Activated CD4-positive, alpha-beta T cell treated with anti-CD3 and anti-CD28 coated beads for 36 hours (primary cell): ENCODE measurements at regions not wholly inside any gene's neighbourhood (a gene's known extent, or its start where the extent isn't known, plus 50 kb on each side); places are given as distances from the start of the nearest gene placed in this dataset.
"Not testable (repeated sequence)": the region's sequence is repeated elsewhere in the genome, so short reads cannot be mapped to it uniquely, and the experiment has no call there.

Experiments
- ATAC-seq: fragments of 200-7000 bp; cut with Tn5 transposase; one replicate; pipeline ENCODE4 v1.10.0; 2021; ENCODE audit warnings: mild to moderate bottlenecking, moderate library complexity
- CTCF ChIA-PET: fragments of 350-600 bp; sonication (Branson Sonifier 250); formaldehyde crosslinking; loops from one replicate; lab custom pipeline; 2021; ENCODE audit warnings: antibody characterized with exemption; lab: Charles Lee
- POLR2A ChIA-PET: fragments of 350-600 bp; sonication (Branson Sonifier 250); formaldehyde crosslinking; loops from one replicate; lab custom pipeline; 2021; ENCODE audit warnings: antibody characterized with exemption, inconsistent platforms; lab: Charles Lee
- DNase-seq: peaks from one replicate; pipeline ENCODE4 v3.0.0-alpha.2; 2020
- H3K27ac Mint-ChIP-seq: one replicate; pipeline ENCODE4 v1.8.0; 2021; ENCODE audit warnings: mixed read lengths
- H3K27me3 Mint-ChIP-seq: one replicate; pipeline ENCODE4 v1.8.0; 2021; ENCODE audit warnings: mixed read lengths
- H3K36me3 Mint-ChIP-seq: one replicate; pipeline ENCODE4 v1.8.0; 2021; ENCODE audit warnings: low read depth, mixed read lengths
- H3K4me1 Mint-ChIP-seq: one replicate; pipeline ENCODE4 v1.8.0; 2021; ENCODE audit warnings: mixed read lengths
- H3K4me3 Mint-ChIP-seq: one replicate; pipeline ENCODE4 v1.8.0; 2021; ENCODE audit warnings: mild to moderate bottlenecking, moderate library complexity, mixed read lengths
- H3K9me3 Mint-ChIP-seq: one replicate; pipeline ENCODE4 v1.8.0; 2021; ENCODE audit warnings: low read depth, mixed read lengths
- intact Hi-C, 2 experiments: fragments of 100-400 bp; cut with DNase I in 1 of 2; cut with micrococcal nuclease in 1 of 2; formaldehyde crosslinking; loops; one replicate each; pipeline versions ENCODE4 v1.14.2 to v1.15.1; 2022 to 2024; cut with DNase I, micrococcal nuclease

DNA sequence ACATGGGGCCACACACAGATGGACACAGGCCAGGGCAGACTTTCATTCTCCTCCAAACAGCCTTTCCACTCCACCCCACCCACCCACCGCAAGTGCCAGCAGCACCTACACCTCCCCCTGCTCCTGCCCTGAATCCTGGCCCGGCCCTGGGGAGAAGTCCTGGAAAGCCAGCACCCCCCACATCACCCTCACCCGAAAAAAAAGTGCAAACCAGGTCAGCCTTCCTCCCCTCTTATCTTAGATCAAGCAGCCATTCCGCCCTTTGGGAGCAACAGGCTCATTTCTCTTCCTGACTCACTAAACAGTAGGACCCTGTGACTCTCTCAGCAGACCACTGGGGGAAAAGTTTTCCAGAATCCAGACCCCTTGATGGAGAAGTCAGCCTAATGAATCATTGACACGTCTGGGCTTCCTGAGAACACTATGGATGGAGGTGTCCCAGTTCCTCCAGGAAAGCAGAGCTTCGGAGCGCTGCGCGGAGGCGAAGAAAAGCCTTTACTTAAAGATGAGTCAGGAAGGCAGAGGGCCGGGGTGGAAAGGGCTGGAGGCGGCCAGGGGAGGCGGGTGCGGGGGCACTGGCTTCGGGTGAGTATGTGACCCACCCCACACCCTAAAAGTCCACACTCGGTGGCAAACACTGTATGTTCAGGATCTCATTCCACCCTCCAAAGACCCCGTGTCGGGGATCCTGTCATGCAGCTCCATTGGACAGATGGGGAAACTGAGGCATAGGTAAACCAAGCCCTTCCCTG, 588.7 kb downstream of the MATN1 start:
- Mint-ChIP-seq H3K36me3 (no peaks in the 10 kb centered on the region), H3K4me3 (no peak overlapping the region), H3K9me3 (no peaks in the 10 kb centered on the region), H3K27ac (no peak overlapping the region), H3K4me1 (no peaks in the 10 kb centered on the region), H3K27me3 (peaks cover 7% of the 10 kb centered on the region)
- ATAC-seq: no peak
- CTCF ChIA-PET: no interaction called here
- POLR2A ChIA-PET: no interaction called here
- no peak for DNase-seq
- intact Hi-C loops: no loop called here

DNA sequence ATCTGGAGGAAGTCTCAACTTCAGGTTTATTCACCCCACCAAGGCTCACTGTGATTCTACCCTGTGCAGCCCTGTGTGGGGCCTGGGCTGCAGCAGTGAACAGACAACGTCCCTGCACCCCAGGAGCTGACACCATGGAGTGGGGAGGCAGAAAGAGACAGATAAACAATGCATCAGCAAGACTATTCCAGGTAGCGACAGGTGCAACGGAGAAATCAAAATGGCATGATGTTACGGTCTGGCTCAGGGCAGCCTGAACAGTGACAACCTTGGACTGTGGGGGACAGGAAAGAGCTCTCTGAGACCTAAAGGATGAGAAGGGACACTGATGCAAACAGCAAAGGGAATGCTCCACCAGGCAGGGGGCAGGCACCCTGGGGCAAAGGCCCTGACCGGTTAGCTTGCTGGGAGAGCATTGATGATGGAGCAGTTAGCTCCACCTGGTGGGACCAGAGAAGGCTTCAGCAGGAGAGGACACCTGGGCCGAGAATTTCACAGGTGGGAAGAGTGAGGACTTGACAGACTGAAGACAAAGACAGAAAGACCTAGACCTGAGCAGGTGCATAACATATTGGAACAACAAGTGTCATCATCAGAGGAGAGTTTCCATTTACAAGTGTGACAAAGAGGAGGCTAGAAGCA, 589.9 kb downstream of the MATN1 start:
- H3K36me3 Mint-ChIP-seq: no peaks in the 10 kb centered on the region
- intact Hi-C loops: no loop called here
- no peak overlapping the region for H3K27ac Mint-ChIP-seq
- no peak overlapping the region for H3K4me3 Mint-ChIP-seq
- POLR2A ChIA-PET: no interaction called here
- H3K4me1 Mint-ChIP-seq: no peaks in the 10 kb centered on the region
- no peak for ATAC-seq
- CTCF ChIA-PET: no interaction called here
- H3K27me3 Mint-ChIP-seq: peaks cover 9% of the 10 kb centered on the region
- DNase-seq: no peak
- H3K9me3 Mint-ChIP-seq: no peaks in the 10 kb centered on the region

DNA sequence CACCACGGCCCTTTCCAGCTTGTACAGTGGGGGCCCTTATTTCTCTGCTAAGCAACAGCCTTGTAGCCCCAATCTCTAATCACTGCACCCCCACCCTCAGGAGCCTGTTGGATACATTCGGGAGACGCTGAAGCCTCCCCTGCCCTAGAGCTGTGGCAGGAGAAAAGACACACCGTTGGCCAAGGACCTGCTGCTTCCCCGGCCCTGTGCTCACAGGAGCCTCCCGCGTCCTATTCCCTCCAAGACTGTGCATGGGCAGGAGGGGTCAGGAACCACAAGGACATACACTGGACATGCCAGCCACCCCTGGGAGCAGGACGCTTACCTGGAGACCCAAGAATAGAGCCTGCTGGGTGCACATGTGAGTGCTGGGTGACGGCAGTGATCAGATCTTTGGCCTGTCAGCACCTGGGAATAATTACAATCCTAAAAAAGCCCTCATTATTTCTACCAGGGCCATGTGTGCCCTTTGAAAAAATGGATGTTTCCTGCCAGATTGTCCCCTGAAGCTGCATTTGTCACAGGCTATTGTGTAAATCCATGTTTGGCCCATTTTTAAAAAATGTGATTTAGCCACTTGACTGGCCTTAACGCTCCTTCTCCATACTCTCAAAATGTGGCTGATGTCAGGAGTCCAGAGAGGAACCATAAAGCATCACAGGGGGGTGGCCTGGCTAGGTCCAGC, 590.6 kb downstream of the MATN1 start:
- peaks cover 9% of the 10 kb centered on the region for H3K27me3 Mint-ChIP-seq
- no peak overlapping the region for H3K27ac Mint-ChIP-seq
- ChIA-PET POLR2A (no interaction called here), CTCF (no interaction called here)
- no peaks in the 10 kb centered on the region for H3K9me3 Mint-ChIP-seq
- H3K36me3 Mint-ChIP-seq: no peaks in the 10 kb centered on the region
- H3K4me1 Mint-ChIP-seq: no peaks in the 10 kb centered on the region
- DNase-seq (no peak), ATAC-seq (no peak)
- H3K4me3 Mint-ChIP-seq: no peak overlapping the region
- intact Hi-C loops: no loop called here

DNA sequence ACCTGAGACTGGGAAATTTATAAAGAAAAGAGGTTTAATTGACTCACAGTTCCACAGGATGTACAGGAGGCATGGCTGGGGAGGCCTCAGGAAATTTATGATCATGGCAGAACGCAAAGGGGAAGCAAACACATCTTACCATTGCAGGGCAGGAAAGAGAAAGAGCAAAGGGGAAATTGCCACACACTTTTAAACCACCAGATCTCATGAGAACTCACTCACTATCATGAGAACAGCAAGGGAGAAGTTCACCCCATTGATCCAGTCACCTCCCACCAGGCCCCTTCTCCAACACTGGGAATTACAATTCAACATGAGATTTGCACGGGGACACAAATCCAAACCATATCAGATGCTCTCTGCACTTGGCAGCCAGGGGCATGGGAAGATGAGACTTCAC, 592.8 kb downstream of the MATN1 start:
- H3K27me3 Mint-ChIP-seq, intact Hi-C loops, H3K36me3 Mint-ChIP-seq, H3K4me3 Mint-ChIP-seq, CTCF ChIA-PET, H3K27ac Mint-ChIP-seq, DNase-seq, ATAC-seq, POLR2A ChIA-PET, H3K9me3 Mint-ChIP-seq, H3K4me1 Mint-ChIP-seq: not testable (repeated sequence)

DNA sequence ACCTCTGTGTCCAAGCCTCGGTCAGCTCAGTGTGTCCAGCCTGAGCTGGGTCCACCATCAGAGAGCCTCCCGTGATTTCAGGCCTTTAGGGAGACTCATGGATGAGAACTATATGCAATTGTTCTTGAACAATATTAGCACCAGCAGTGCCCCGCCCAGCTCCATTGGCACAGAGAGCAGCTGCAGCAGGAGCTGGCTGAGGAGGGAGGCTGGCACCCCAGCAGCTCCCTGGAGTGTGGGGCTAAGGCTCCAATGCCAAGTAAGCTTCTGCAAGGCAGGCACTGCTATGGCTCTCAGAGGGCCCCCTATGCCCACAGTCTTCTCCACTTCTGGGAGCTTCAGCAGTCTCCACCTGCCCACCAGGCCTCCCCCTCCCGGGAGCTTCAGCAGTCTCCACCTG, 593.3 kb downstream of the MATN1 start:
- H3K9me3 Mint-ChIP-seq: no peaks in the 10 kb centered on the region
- H3K27me3 Mint-ChIP-seq: peaks cover 6% of the 10 kb centered on the region
- no peaks in the 10 kb centered on the region for H3K36me3 Mint-ChIP-seq
- no peak overlapping the region for H3K4me3 Mint-ChIP-seq
- ChIA-PET POLR2A (no interaction called here), CTCF (no interaction called here)
- ATAC-seq (no peak), DNase-seq (no peak)
- intact Hi-C loops: no loop called here
- no peaks in the 10 kb centered on the region for H3K4me1 Mint-ChIP-seq
- no peak overlapping the region for H3K27ac Mint-ChIP-seq

DNA sequence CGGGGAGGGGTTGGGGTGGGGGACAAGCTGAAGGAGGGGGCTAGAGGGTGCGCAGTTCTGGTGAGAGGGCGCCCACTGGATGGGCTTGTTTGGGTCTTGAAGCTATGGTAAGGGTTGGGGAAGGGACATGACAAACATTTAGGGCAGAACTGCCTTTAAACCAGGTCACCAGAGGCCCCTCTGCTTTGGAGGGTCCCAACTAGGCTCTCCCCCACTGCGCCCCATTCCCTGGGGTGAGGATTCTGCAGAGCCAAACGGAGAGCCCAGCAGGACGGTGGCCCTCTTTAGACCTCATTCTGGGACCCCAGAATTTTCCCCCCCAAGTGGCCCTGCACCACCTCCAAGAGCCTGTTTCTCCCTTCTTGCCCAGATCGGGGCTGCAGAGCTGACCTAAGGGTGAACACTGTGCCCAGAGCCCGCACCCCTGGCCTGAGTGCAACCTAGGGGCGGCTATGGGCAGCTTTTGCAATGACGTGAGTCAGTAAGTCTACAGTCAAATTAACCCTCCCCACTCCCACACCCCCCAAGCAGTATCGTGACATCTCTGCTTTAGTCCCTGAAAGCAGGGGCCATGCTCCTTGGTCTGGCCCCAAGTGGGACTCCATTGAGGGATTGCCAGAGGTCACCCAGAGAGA, 593.8 kb downstream of the MATN1 start:
- intact Hi-C loops: no loop called here
- no peak overlapping the region for H3K4me3 Mint-ChIP-seq
- ChIA-PET POLR2A (no interaction called here), CTCF (no interaction called here)
- ATAC-seq (no peak), DNase-seq (no peak)
- no peaks in the 10 kb centered on the region for H3K9me3 Mint-ChIP-seq
- peaks cover 6% of the 10 kb centered on the region for H3K27me3 Mint-ChIP-seq
- H3K36me3 Mint-ChIP-seq: no peaks in the 10 kb centered on the region
- H3K4me1 Mint-ChIP-seq: no peaks in the 10 kb centered on the region
- H3K27ac Mint-ChIP-seq: no peak overlapping the region

DNA sequence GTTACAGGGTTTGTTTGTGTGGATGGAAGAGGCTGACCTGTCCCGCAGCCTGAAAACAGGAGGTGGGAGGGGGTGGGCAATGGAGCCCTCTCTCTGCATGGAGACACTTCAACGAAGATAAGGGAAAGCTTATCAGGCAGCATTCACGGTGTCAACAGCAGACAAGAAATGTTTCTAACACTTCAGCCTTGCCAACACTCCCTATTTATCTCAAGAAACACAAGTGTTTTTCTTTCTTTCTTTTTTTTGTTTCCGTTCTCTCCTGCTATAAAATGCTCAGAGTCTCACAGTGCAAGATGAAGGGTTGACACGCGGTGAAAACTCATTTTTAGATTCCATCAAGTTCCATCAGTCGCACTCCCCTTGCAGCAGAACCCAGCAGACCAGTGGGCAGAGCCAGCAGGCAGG, 594.4 kb downstream of the MATN1 start:
- Mint-ChIP-seq H3K36me3 (no peaks in the 10 kb centered on the region), H3K27me3 (peaks cover 6% of the 10 kb centered on the region), H3K27ac (no peak overlapping the region), H3K4me3 (no peak overlapping the region), H3K4me1 (no peaks in the 10 kb centered on the region), H3K9me3 (no peaks in the 10 kb centered on the region)
- CTCF ChIA-PET: no interaction called here
- POLR2A ChIA-PET: no interaction called here
- ATAC-seq: no peak
- DNase-seq: no peak
- intact Hi-C loops: no loop called here

DNA sequence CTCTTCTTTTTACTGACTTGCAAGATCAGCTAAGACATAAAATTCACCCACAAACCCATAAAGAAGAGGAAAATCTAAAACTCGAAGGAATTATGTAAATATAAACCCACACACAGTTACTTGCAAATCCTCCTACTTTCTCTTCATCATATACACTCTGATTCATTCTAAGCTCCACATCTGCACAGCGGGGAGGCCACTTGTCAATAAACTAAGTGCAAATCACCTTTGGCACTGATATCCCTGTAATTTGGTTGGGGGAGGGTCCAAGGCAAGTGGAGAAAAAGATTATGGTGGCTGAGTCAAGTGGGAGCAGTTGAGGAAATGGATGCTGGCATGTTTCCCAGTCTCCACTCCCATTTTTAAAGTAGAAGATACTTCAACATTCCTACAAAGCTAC, 596.5 kb downstream of the MATN1 start:
- ATAC-seq: no peak

DNA sequence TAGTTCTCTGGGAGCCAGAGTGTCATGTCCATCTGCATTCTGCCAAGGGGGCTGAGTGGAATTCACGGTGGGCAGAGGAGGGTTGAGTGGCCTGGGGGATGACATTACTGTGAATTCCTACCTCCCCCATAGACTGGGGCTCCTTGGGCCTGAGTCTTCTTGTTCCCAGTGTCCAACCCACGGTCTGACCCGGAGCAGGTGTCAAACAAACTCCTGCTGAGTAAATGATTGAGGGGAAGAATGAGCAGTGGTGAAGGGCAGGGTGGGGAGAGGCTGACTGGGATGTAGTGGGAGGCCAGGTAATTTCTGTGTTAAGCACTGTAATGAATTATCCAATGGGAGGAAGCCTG, 597.6 kb downstream of the MATN1 start:
- Mint-ChIP-seq H3K4me1 (no peaks in the 10 kb centered on the region), H3K9me3 (no peaks in the 10 kb centered on the region), H3K27ac (no peak overlapping the region), H3K4me3 (no peak overlapping the region), H3K27me3 (peaks cover 6% of the 10 kb centered on the region), H3K36me3 (no peaks in the 10 kb centered on the region)
- intact Hi-C loops: no loop called here
- CTCF ChIA-PET: no interaction called here
- no peak for DNase-seq
- ATAC-seq: no peak
- POLR2A ChIA-PET: no interaction called here

More for the DNA sequence above, 596.5 kb downstream of the MATN1 start:
- H3K27me3 Mint-ChIP-seq: peaks cover 6% of the 10 kb centered on the region
- no peak overlapping the region for H3K4me3 Mint-ChIP-seq
- DNase-seq: no peak
- no peaks in the 10 kb centered on the region for H3K9me3 Mint-ChIP-seq
- no peak overlapping the region for H3K27ac Mint-ChIP-seq
- intact Hi-C loops: no loop called here
- POLR2A ChIA-PET: no interaction called here
- CTCF ChIA-PET: interaction anchor here (0.5 kb wide), 1 partner anchor 582 kb away, joined by 4 read pairs; no protein-coding TSS in a partner anchor
- no peaks in the 10 kb centered on the region for H3K4me1 Mint-ChIP-seq
- no peaks in the 10 kb centered on the region for H3K36me3 Mint-ChIP-seq

DNA sequence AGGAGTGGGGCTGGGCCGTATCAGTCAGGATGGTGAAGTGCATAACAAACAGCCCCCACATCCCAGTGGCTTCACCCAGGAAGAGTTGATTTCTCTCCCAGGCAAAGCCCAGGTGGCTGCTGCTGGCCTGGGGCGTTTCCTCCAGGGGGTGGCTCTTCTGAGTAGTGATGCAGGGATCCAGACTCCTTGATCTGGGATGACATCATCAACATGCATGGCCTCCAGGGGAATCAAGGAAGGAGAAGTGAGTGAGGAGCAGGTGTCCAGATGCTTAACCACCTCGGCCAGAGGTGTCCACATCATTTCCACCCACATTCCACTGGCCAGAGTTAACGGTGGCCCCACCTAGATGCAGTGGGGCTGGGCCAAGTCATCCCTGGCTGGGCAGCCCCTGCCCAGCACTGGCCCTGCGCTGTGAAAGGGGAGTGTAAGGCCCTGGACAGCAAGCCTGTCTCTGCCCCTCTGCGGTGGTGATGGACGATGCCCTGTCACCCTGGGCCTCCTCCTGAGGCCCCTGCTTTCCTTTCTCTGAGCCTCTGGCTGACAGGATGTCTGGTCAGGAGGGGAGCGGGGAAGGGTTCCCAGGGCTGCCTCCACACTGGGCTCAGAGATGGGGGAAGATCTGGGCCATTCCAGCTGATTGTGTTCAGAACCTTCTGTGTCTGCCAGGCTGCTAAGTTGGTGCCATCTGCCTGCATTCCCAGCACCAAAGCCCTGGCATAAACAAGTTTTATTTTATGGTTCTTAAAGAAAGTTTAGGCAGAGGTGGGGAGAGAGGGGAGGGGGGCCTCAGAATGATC, 598.2 kb downstream of the MATN1 start:
- Mint-ChIP-seq H3K36me3 (no peaks in the 10 kb centered on the region), H3K27ac (no peak overlapping the region), H3K9me3 (no peaks in the 10 kb centered on the region), H3K4me3 (no peak overlapping the region), H3K27me3 (peaks cover 4% of the 10 kb centered on the region), H3K4me1 (no peaks in the 10 kb centered on the region)
- ChIA-PET POLR2A (no interaction called here), CTCF (no interaction called here)
- no peak for DNase-seq
- intact Hi-C loops: no loop called here
- ATAC-seq: no peak

DNA sequence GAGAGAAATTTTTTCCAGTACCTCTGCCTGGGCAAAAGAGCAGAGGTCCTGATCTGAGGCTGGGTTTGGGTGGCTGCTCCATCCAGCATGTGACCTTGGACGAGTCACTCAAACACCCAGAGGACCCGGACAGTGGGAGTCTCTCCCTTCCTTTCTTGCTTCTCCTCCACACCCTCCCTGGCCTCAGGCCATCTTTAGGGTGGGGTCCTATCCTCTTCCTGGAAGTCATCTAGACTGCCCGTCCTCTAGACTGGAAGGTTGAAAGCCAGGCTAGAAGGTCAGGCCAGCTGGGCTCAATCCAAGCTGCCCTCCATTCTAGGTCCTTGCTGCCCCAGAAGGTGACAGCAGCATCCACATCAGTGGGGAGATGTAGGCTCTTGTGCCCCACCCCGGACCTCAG, 599.5 kb downstream of the MATN1 start:
- Mint-ChIP-seq H3K9me3 (no peaks in the 10 kb centered on the region), H3K4me1 (no peaks in the 10 kb centered on the region), H3K27ac (no peak overlapping the region), H3K36me3 (no peaks in the 10 kb centered on the region), H3K4me3 (no peak overlapping the region), H3K27me3 (peaks cover 4% of the 10 kb centered on the region)
- intact Hi-C loops: no loop called here
- ATAC-seq: no peak
- ChIA-PET POLR2A (no interaction called here), CTCF (no interaction called here)
- no peak for DNase-seq
